SK-N-SH (cell line): ENCODE measurements at regions not wholly inside any gene's neighbourhood (a gene's known extent, or its start where the extent isn't known, plus 50 kb on each side); places are given as distances from the start of the nearest gene placed in this dataset.

ENCODE experiments used
- CTCF ChIA-PET: fragments of 300-600, 350-600 bp; formaldehyde crosslinking; extraction: SDS; loops from one replicate; lab custom pipeline; 2021; lab: Yijun Ruan, JAX
- POLR2A ChIA-PET: fragments of 350-600 bp; sonication (Branson Sonifier 250); formaldehyde crosslinking; extraction: SDS; loops from one replicate; lab custom pipeline; 2020; ENCODE audit warnings: antibody characterized with exemption, inconsistent platforms; lab: Yijun Ruan, JAX
- DNase-seq: peaks from one replicate; pipeline ENCODE4 v3.0.0; 2012
- H2AFZ ChIP-seq: fragments of 200-600 bp; sonication (generic); 2 replicates; pipeline ENCODE4 v1.8.1; 2016; ENCODE audit warnings: antibody characterized with exemption, mild to moderate bottlenecking, low read depth
- H3F3A ChIP-seq: fragments of 200-600 bp; sonication (generic); replicated peaks from 2 replicates; pipeline ENCODE3; 2016; ENCODE audit warnings: antibody characterized with exemption, mild to moderate bottlenecking; ENCODE audit not compliant: insufficient read depth
- H3K27ac ChIP-seq, 2 experiments: fragments of 200-500 bp in 1 of 2; fragments of 200-600 bp in 1 of 2; sonication (Bioruptor generic) in 1 of 2; sonication (generic), shearing (Covaris generic) in 1 of 2; 2 replicates each; pipeline versions ENCODE4 v1.5.1 to v1.6.1; 2014 to 2016; ENCODE audit warnings: low read depth in 2 of 2, inconsistent platforms in 1 of 2, low read length in 1 of 2, mild to moderate bottlenecking in 1 of 2, mixed read lengths in 1 of 2
- H3K27me3 ChIP-seq: fragments of 200-600 bp; sonication (generic), shearing (Covaris generic); 2 replicates; pipeline ENCODE4 v1.6.1; 2016; ENCODE audit warnings: mixed run types; ENCODE audit not compliant: insufficient read depth
- H3K36me3 ChIP-seq, 2 experiments: fragments of 200-500 bp in 1 of 2; fragments of 200-600 bp in 1 of 2; sonication (Bioruptor generic) in 1 of 2; sonication (generic) in 1 of 2; replicated peaks in 1 of 2; 2 replicates each; pipeline versions ENCODE3 to v1.5.1; 2014 to 2016; ENCODE audit warnings: low read length in 1 of 2, mild to moderate bottlenecking in 1 of 2; ENCODE audit not compliant: insufficient read depth in 2 of 2, control insufficient read depth in 1 of 2
- H3K4me1 ChIP-seq, 2 experiments: fragments of 200-500 bp in 1 of 2; fragments of 200-600 bp in 1 of 2; sonication (Bioruptor generic) in 1 of 2; sonication (generic), shearing (Covaris generic) in 1 of 2; 2 replicates each; pipeline versions ENCODE4 v1.5.1 to v1.6.1; 2014 to 2016; ENCODE audit warnings: low read depth in 1 of 2, low read length in 1 of 2, mixed run types in 1 of 2; ENCODE audit not compliant: insufficient read depth in 2 of 2, control insufficient read depth in 1 of 2
- H3K4me2 ChIP-seq: fragments of 200-600 bp; sonication (generic), shearing (Covaris generic); 2 replicates; pipeline ENCODE4 v1.6.1; 2017; ENCODE audit warnings: mixed run types
- H3K4me3 ChIP-seq, 2 experiments: fragments of 200-500 bp in 1 of 2; fragments of 200-600 bp in 1 of 2; sonication (Bioruptor generic) in 1 of 2; sonication (generic), shearing (Covaris generic) in 1 of 2; 2 replicates each; pipeline versions ENCODE4 v1.5.1 to v1.8.1; 2014 to 2016; ENCODE audit warnings: low read depth in 2 of 2, inconsistent platforms in 1 of 2, low read length in 1 of 2, mild to moderate bottlenecking in 1 of 2, mixed read lengths in 1 of 2, moderate library complexity in 1 of 2
- H3K79me2 ChIP-seq: fragments of 200-600 bp; sonication (generic); 2 replicates; pipeline ENCODE4 v1.8.1; 2017; ENCODE audit warnings: mild to moderate bottlenecking; ENCODE audit not compliant: insufficient read depth
- H3K9ac ChIP-seq: fragments of 200-600 bp; sonication (generic); 2 replicates; pipeline ENCODE4 v1.6.1; 2017; ENCODE audit warnings: mixed run types
- H3K9me2 ChIP-seq: fragments of 200-600 bp; sonication (generic); 2 replicates; pipeline ENCODE4 v1.6.1; 2017; ENCODE audit warnings: mixed run types
- H3K9me3 ChIP-seq: fragments of 200-600 bp; sonication (generic); 2 replicates; pipeline ENCODE4 v1.6.1; 2017; ENCODE audit warnings: mixed run types, mild to moderate bottlenecking, moderate library complexity
- H4K20me1 ChIP-seq: fragments of 200-600 bp; sonication (generic); 2 replicates; pipeline ENCODE4 v1.6.1; 2017; ENCODE audit warnings: mild to moderate bottlenecking, mixed run types; ENCODE audit not compliant: insufficient read depth
- ELF1 ChIP-seq: IDR thresholded peaks from 2 replicates; pipeline ENCODE4 v1.4.0; 2012
- EP300 ChIP-seq, 2 experiments: IDR thresholded peaks; 2 replicates each; pipeline versions ENCODE4 v1.4.0 to v1.6.1; 2012; ENCODE audit warnings: borderline replicate concordance in 1 of 2, low read depth in 1 of 2, low read length in 1 of 2
- FOSL2 ChIP-seq: IDR thresholded peaks from 2 replicates; pipeline ENCODE4 v1.4.0; 2012; ENCODE audit warnings: low read depth, mild to moderate bottlenecking, moderate library complexity, borderline replicate concordance
- FOXJ3 ChIP-seq: sonication (generic); formaldehyde crosslinking; IDR thresholded peaks from 2 replicates; pipeline ENCODE4 v1.5.1; 2020; ENCODE audit warnings: mild to moderate bottlenecking, missing genetic modification reagents
- FOXM1 ChIP-seq: IDR thresholded peaks from 2 replicates; pipeline ENCODE4 v1.4.0; 2012; ENCODE audit warnings: low read depth, mild to moderate bottlenecking
- GATA2 ChIP-seq: sonication (generic); formaldehyde crosslinking; IDR thresholded peaks from 2 replicates; pipeline ENCODE4 v1.5.0; 2020; ENCODE audit warnings: mild to moderate bottlenecking, missing genetic modification reagents
- JUND ChIP-seq: IDR thresholded peaks from 2 replicates; pipeline ENCODE4 v1.4.0; 2012
- MXI1 ChIP-seq: IDR thresholded peaks from 2 replicates; pipeline ENCODE4 v1.6.1; 2012; ENCODE audit warnings: mild to moderate bottlenecking, low read depth, low read length, improper control_type of control experiment
- NFIC ChIP-seq: IDR thresholded peaks from 2 replicates; pipeline ENCODE4 v1.4.0; 2012; ENCODE audit warnings: borderline replicate concordance
- RAD21 ChIP-seq: IDR thresholded peaks from 2 replicates; pipeline ENCODE4 v1.6.1; 2012; ENCODE audit warnings: mild to moderate bottlenecking, low read length
- RCOR1 ChIP-seq: fragments of 150-350 bp; IDR thresholded peaks from 2 replicates; pipeline ENCODE4 v1.6.1; 2017; ENCODE audit warnings: antibody characterized with exemption, low read length
- RFX5 ChIP-seq: IDR thresholded peaks from 2 replicates; pipeline ENCODE4 v1.6.1; 2012; ENCODE audit warnings: mild to moderate bottlenecking, improper control_type of control experiment, low read length
- RXRA ChIP-seq: IDR thresholded peaks from 2 replicates; pipeline ENCODE4 v1.4.0; 2012; ENCODE audit warnings: low read depth, mild to moderate bottlenecking, borderline replicate concordance
- TAF1 ChIP-seq: IDR thresholded peaks from 2 replicates; pipeline ENCODE4 v1.6.1; 2012; ENCODE audit warnings: low read depth, mild to moderate bottlenecking, low read length, moderate library complexity, borderline replicate concordance
- YY1 ChIP-seq: IDR thresholded peaks from 2 replicates; pipeline ENCODE4 v1.4.0; 2012; ENCODE audit warnings: low read depth, mild to moderate bottlenecking
- WGBS: methylation state at CpG from one replicate; pipeline ENCODE4 v1.1.6; 2017; ENCODE audit warnings: low lambda C conversion rate; 5-methylcytosine and 5-hydroxymethylcytosine counted together
- TF ChIP-seq, protein P1 (sequence below): fragments of 200-600 bp; sonication (generic); IDR thresholded peaks from 2 replicates; pipeline ENCODE4 v1.6.1; 2017; ENCODE audit warnings: antibody characterized with exemption, mild to moderate bottlenecking, moderate library complexity
- TF ChIP-seq, protein P2 (sequence below): fragments of 150-350 bp; IDR thresholded peaks from 2 replicates; pipeline ENCODE4 v1.6.1; 2017; ENCODE audit warnings: antibody characterized with exemption, low read length, low read depth, borderline replicate concordance
- TF ChIP-seq, protein P3 (sequence below): fragments of 150-350 bp; IDR thresholded peaks from 2 replicates; pipeline ENCODE4 v1.6.1; 2016; ENCODE audit warnings: mild to moderate bottlenecking, low read depth, low read length

DNA sequence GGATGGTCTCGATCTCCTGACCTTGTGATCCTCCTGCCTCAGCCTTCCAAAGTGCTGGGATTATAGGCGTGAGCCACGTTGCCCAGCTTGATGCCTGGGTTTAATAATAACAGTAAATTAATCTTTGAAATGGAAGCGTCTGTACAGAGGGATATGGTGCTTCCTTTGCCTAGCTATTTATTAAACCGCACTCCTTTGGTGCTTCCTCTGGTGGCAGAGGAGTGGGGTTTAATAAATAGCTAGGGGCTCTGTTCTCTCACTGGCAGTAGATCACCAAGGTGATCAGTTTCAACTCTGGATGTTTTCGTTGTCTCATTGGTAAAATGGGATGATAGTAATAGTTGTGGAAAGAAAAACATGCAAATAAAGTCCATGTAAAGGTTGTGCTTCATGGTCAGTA is 1122.5 kb upstream of the WWC1 start (continued):
- no peak for TF ChIP-seq FOXJ3
- TF ChIP-seq JUND: no peak
- TF ChIP-seq, protein P1, sequence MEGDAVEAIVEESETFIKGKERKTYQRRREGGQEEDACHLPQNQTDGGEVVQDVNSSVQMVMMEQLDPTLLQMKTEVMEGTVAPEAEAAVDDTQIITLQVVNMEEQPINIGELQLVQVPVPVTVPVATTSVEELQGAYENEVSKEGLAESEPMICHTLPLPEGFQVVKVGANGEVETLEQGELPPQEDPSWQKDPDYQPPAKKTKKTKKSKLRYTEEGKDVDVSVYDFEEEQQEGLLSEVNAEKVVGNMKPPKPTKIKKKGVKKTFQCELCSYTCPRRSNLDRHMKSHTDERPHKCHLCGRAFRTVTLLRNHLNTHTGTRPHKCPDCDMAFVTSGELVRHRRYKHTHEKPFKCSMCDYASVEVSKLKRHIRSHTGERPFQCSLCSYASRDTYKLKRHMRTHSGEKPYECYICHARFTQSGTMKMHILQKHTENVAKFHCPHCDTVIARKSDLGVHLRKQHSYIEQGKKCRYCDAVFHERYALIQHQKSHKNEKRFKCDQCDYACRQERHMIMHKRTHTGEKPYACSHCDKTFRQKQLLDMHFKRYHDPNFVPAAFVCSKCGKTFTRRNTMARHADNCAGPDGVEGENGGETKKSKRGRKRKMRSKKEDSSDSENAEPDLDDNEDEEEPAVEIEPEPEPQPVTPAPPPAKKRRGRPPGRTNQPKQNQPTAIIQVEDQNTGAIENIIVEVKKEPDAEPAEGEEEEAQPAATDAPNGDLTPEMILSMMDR: no peak
- no peak for TF ChIP-seq RAD21

DNA sequence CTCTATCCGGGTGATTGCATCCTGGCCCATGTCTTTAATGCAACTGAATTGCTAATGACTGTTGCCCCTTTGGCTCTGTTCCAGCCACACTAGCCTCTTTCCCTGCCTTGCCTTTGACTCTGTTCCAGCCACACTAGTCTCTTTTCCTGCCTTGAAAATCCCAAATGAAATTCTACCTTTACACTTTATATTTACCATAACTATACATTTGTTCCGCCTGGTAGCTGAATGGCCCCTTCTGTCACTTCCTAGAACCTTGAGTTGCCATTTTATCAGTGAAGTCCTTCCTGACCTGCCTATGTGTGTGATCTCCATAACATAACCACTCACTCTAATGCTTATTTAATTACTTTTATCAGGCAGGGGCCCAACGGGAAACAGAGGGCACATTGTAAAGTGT is 1120.4 kb upstream of the WWC1 start:
- WGBS: 26% methylated on average over 3 of the region's 3 CpGs
- DNase-seq: no peak
- H2AFZ ChIP-seq: no peak overlapping the region
- H3K4me2 ChIP-seq: no peak overlapping the region
- H3K27me3 ChIP-seq: no peaks in the 10 kb centered on the region
- no peaks in the 10 kb centered on the region; a peak in 1 of 4 replicates for H3K4me1 ChIP-seq
- TF ChIP-seq RCOR1: no peak
- no peak for TF ChIP-seq RFX5
- TF ChIP-seq, protein P2, sequence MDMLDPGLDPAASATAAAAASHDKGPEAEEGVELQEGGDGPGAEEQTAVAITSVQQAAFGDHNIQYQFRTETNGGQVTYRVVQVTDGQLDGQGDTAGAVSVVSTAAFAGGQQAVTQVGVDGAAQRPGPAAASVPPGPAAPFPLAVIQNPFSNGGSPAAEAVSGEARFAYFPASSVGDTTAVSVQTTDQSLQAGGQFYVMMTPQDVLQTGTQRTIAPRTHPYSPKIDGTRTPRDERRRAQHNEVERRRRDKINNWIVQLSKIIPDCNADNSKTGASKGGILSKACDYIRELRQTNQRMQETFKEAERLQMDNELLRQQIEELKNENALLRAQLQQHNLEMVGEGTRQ: no peak
- TF ChIP-seq EP300 (IDR thresholded peaks at IDR 0.05; ENCODE audit: borderline replicate concordance in 1 of 2, low read depth in 1 of 2, low read length in 1 of 2): no peak
- TF ChIP-seq FOSL2: no peak
- TF ChIP-seq FOXM1: no peak
- no peak for TF ChIP-seq RXRA
- TF ChIP-seq, protein P3, sequence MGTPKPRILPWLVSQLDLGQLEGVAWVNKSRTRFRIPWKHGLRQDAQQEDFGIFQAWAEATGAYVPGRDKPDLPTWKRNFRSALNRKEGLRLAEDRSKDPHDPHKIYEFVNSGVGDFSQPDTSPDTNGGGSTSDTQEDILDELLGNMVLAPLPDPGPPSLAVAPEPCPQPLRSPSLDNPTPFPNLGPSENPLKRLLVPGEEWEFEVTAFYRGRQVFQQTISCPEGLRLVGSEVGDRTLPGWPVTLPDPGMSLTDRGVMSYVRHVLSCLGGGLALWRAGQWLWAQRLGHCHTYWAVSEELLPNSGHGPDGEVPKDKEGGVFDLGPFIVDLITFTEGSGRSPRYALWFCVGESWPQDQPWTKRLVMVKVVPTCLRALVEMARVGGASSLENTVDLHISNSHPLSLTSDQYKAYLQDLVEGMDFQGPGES: no peak
- no peak for TF ChIP-seq TAF1
- no peak for TF ChIP-seq GATA2 (CRISPR knock-in tag)
- TF ChIP-seq ELF1: no peak
- no peak for TF ChIP-seq YY1
- TF ChIP-seq NFIC: no peak
- no peak for TF ChIP-seq MXI1
- H3K4me3 ChIP-seq: no peak overlapping the region
- ChIA-PET POLR2A (no interaction called here), CTCF (no interaction called here)
- no peaks in the 10 kb centered on the region for H3K9me3 ChIP-seq
- H3K79me2 ChIP-seq: no peaks in the 10 kb centered on the region
- H3K27ac ChIP-seq: no peak overlapping the region
- no peaks in the 10 kb centered on the region for H3K36me3 ChIP-seq
- H3K9ac ChIP-seq: no peak overlapping the region
- H3K9me2 ChIP-seq: no peaks in the 10 kb centered on the region
- no peaks in the 10 kb centered on the region for H3F3A ChIP-seq
- H4K20me1 ChIP-seq: no peaks in the 10 kb centered on the region
